H1 (cell line): ENCODE measurements at regions not wholly inside any gene's neighbourhood (a gene's known extent, or its start where the extent isn't known, plus 50 kb on each side); places are given as distances from the start of the nearest gene placed in this dataset.

Experiments used
- CTCF ChIA-PET: fragments of 300-600 bp; sonication (Branson Sonifier 250); formaldehyde crosslinking; loops from one replicate; lab custom pipeline; 2021; ENCODE audit not compliant: partially characterized antibody; lab: Charles Lee
- POLR2A ChIA-PET: fragments of 300-600 bp; sonication (Branson Sonifier 250); formaldehyde crosslinking; loops from one replicate; lab custom pipeline; 2021; ENCODE audit warnings: inconsistent platforms; ENCODE audit not compliant: partially characterized antibody; lab: Charles Lee
- DNase-seq, 2 experiments: peaks; one replicate each; pipeline versions ENCODE4 v3.0.0 to v3.0.0-alpha.2; 2010 to 2022; ENCODE audit warnings: low spot score in 2 of 2, low read depth in 1 of 2, mixed read lengths in 1 of 2
- FAIRE-seq: peaks from 2 replicates; lab custom pipeline; 2011; peaks lifted over from hg19 to GRCh38; lab: Jason Lieb, UNC
- H2AFZ ChIP-seq: 2 replicates; pipeline ENCODE4 v1.8.1; 2012; ENCODE audit warnings: low read length, inconsistent platforms
- H2AK5ac ChIP-seq: 2 replicates; pipeline ENCODE4 v1.6.1; 2013; ENCODE audit warnings: low read depth, low read length
- H2BK120ac ChIP-seq: replicated peaks from 2 replicates; pipeline ENCODE3; 2013; ENCODE audit warnings: low read depth, low read length, inconsistent platforms
- H2BK12ac ChIP-seq: 2 replicates; pipeline ENCODE4 v1.6.1; 2013; ENCODE audit warnings: low read depth, low read length
- H2BK15ac ChIP-seq: 2 replicates; pipeline ENCODE4 v1.6.1; 2013; ENCODE audit warnings: low read length
- H2BK20ac ChIP-seq: 2 replicates; pipeline ENCODE4 v1.6.1; 2013; ENCODE audit warnings: low read length
- H2BK5ac ChIP-seq: 2 replicates; pipeline ENCODE4 v1.6.1; 2013; ENCODE audit warnings: low read depth, low read length
- H3K14ac ChIP-seq: 2 replicates; pipeline ENCODE4 v1.6.1; 2013; ENCODE audit warnings: inconsistent platforms; ENCODE audit not compliant: insufficient read length
- H3K18ac ChIP-seq: 2 replicates; pipeline ENCODE4 v1.6.1; 2013; ENCODE audit warnings: low read length; ENCODE audit errors: extremely low read depth
- H3K23ac ChIP-seq: 2 replicates; pipeline ENCODE4 v1.6.1; 2013; ENCODE audit warnings: inconsistent platforms; ENCODE audit not compliant: insufficient read length
- H3K23me2 ChIP-seq: 2 replicates; pipeline ENCODE4 v1.6.1; 2013; ENCODE audit warnings: low read depth, low read length
- H3K27ac ChIP-seq: 2 replicates; pipeline ENCODE4 v1.6.1; 2011; ENCODE audit warnings: low read depth, low read length, inconsistent platforms
- H3K27me3 ChIP-seq, 4 experiments: replicated peaks in 1 of 4; 1 replicate in 1 of 4; 2 replicates in 3 of 4; pipeline versions ENCODE4 v1.6.1 to v1.8.1; 2011 to 2013; ENCODE audit warnings: low read length in 3 of 4, mild to moderate bottlenecking in 3 of 4, inconsistent platforms in 2 of 4, mixed read lengths in 2 of 4, moderate library complexity in 1 of 4; ENCODE audit not compliant: control insufficient read depth in 3 of 4, insufficient read depth in 3 of 4; ENCODE audit errors: extremely low read depth in 1 of 4
- H3K36me3 ChIP-seq, 4 experiments: 2 replicates each; pipeline versions ENCODE4 v1.6.1 to v1.8.1; 2011 to 2013; ENCODE audit warnings: mild to moderate bottlenecking in 4 of 4, low read length in 3 of 4, moderate library complexity in 2 of 4, control low read depth in 1 of 4, inconsistent platforms in 1 of 4; ENCODE audit not compliant: insufficient read depth in 4 of 4, control insufficient read depth in 2 of 4
- H3K4ac ChIP-seq: replicated peaks from 2 replicates; pipeline ENCODE3; 2013; ENCODE audit warnings: low read length, low read depth, mixed read lengths, inconsistent platforms; ENCODE audit not compliant: insufficient read length
- H3K4me1 ChIP-seq, 4 experiments: replicated peaks in 1 of 4; 1 replicate in 1 of 4; 2 replicates in 3 of 4; pipeline versions ENCODE4 v1.6.1 to v1.8.1; 2011 to 2013; ENCODE audit warnings: low read length in 3 of 4, inconsistent platforms in 2 of 4, mixed read lengths in 1 of 4; ENCODE audit not compliant: insufficient read depth in 4 of 4, control insufficient read depth in 3 of 4
- H3K4me2 ChIP-seq, 2 experiments: 2 replicates each; pipeline versions ENCODE4 v1.6.1 to v1.8.1; 2011 to 2013; ENCODE audit warnings: low read depth in 2 of 2, low read length in 2 of 2, control low read depth in 1 of 2, inconsistent platforms in 1 of 2, mild to moderate bottlenecking in 1 of 2; ENCODE audit not compliant: insufficient read depth in 1 of 2
- H3K4me3 ChIP-seq, 4 experiments: fragments of 200-600, 300-600 bp in 1 of 4; sonication (generic), shearing (Covaris generic), sonication (Bioruptor Twin) in 1 of 4; 2 replicates each; pipeline versions ENCODE4 v1.5.1 to v1.8.1; 2011 to 2016; ENCODE audit warnings: low read length in 4 of 4, low read depth in 3 of 4, control low read depth in 2 of 4, inconsistent platforms in 2 of 4, mild to moderate bottlenecking in 2 of 4, mixed read lengths in 1 of 4, moderate library complexity in 1 of 4; ENCODE audit not compliant: insufficient read depth in 2 of 4; ENCODE audit errors: extremely low read depth in 1 of 4
- H3K56ac ChIP-seq: replicated peaks from 2 replicates; pipeline ENCODE3; 2013; ENCODE audit warnings: low read depth, mild to moderate bottlenecking, mixed read lengths, low read length, inconsistent platforms; ENCODE audit not compliant: insufficient read length
- H3K79me1 ChIP-seq: 2 replicates; pipeline ENCODE4 v1.6.1; 2013; ENCODE audit warnings: low read depth, low read length, control low read depth
- H3K79me2 ChIP-seq, 2 experiments: 2 replicates each; pipeline versions ENCODE4 v1.6.1 to v1.8.1; 2012 to 2013; ENCODE audit warnings: low read length in 2 of 2, mild to moderate bottlenecking in 2 of 2, inconsistent platforms in 1 of 2; ENCODE audit not compliant: insufficient read depth in 2 of 2, control insufficient read depth in 1 of 2
- H3K9ac ChIP-seq, 4 experiments: replicated peaks in 1 of 4; 1 replicate in 1 of 4; 2 replicates in 3 of 4; pipeline versions ENCODE4 v1.6.1 to v1.8.1; 2011 to 2013; ENCODE audit warnings: low read depth in 3 of 4, low read length in 3 of 4, control low read depth in 2 of 4, mild to moderate bottlenecking in 2 of 4, moderate library complexity in 2 of 4, inconsistent platforms in 1 of 4; ENCODE audit errors: extremely low read depth in 1 of 4
- H3K9me3 ChIP-seq, 2 experiments: 2 replicates each; pipeline versions ENCODE4 v1.6.1 to v1.8.1; 2012 to 2013; ENCODE audit warnings: mild to moderate bottlenecking in 2 of 2, moderate library complexity in 2 of 2, control low read depth in 1 of 2, inconsistent platforms in 1 of 2, low read depth in 1 of 2, low read length in 1 of 2, mixed read lengths in 1 of 2; ENCODE audit not compliant: insufficient read depth in 2 of 2
- H4K20me1 ChIP-seq, 2 experiments: replicated peaks in 1 of 2; 2 replicates each; pipeline versions ENCODE3 to v1.8.1; 2011 to 2013; ENCODE audit warnings: inconsistent platforms in 2 of 2, low read length in 2 of 2, mild to moderate bottlenecking in 1 of 2; ENCODE audit not compliant: insufficient read depth in 2 of 2, control insufficient read depth in 1 of 2
- H4K5ac ChIP-seq: 2 replicates; pipeline ENCODE4 v1.6.1; 2013; ENCODE audit warnings: low read length, low read depth, mixed read lengths, inconsistent platforms; ENCODE audit not compliant: insufficient read length
- H4K8ac ChIP-seq: 2 replicates; pipeline ENCODE4 v1.8.0; 2013; ENCODE audit warnings: mild to moderate bottlenecking, moderate library complexity, low read length, inconsistent platforms; ENCODE audit not compliant: insufficient read depth; ENCODE audit errors: extremely low read depth
- H4K91ac ChIP-seq: replicated peaks from 2 replicates; pipeline ENCODE3; 2013; ENCODE audit warnings: low read length, mixed read lengths, inconsistent platforms; ENCODE audit not compliant: insufficient read length
- ASH2L ChIP-seq: fragments of 200-600, 300-600 bp; sonication (generic); IDR thresholded peaks from one replicate; pipeline ENCODE4 v1.7.1; 2017; ENCODE audit warnings: low read length
- GTF2F1 ChIP-seq: IDR thresholded peaks from 2 replicates; pipeline ENCODE4 v1.6.1; 2012; ENCODE audit warnings: low read depth, low read length, improper control_type of control experiment, borderline replicate concordance
- JUN ChIP-seq: IDR thresholded peaks from 2 replicates; pipeline ENCODE4 v1.6.1; 2011; ENCODE audit warnings: low read depth, mild to moderate bottlenecking, improper control_type of control experiment, low read length
- POU5F1 ChIP-seq: IDR thresholded peaks from 2 replicates; pipeline ENCODE4 v1.6.1; 2011; ENCODE audit warnings: low read depth, mild to moderate bottlenecking, low read length, moderate library complexity
- WGBS, 2 experiments: shearing (Covaris generic) in 1 of 2; methylation state at CpG; one replicate each; pipeline versions ENCODE4 v1.1.6 to v1.1.7; 2013 to 2015; ENCODE audit warnings: low lambda C conversion rate in 2 of 2, mixed read lengths in 2 of 2, inconsistent platforms in 1 of 2, low coverage in 1 of 2, missing lambda C conversion rate in 1 of 2; ENCODE audit not compliant: insufficient replicate concordance in 2 of 2, insufficient coverage in 1 of 2, insufficient read length in 1 of 2; ENCODE audit errors: extremely low coverage in 1 of 2, missing lambda C conversion rate in 1 of 2; 5-methylcytosine and 5-hydroxymethylcytosine counted together

DNA sequence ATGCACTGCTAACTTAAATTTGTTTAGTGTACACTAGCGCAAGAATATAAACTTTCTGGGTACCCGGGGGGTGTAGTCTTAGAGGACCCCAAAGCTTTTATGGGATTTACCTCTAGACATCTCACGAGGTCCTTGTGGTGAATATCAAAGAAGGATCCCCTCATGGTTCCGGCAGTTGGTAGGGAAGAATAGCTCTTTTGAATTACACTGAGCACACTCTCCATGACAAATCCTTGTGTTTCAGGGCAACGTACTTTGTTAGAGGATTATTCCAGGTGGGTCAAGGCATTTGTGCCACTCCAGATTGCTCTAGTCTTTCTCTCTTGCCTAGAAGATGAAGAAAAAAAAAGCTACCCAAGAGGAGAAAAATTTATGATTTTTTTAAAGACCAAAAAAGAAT, 387.6 kb downstream of the PDHA2 start:
- Histone ChIP-seq H3K4ac (no peak overlapping the region), H4K5ac (no peak overlapping the region), H4K91ac (no peak overlapping the region), H3K4me2 (no peak overlapping the region), H3K23ac (no peak overlapping the region), H3K79me1 (no peaks in the 10 kb centered on the region), H2BK120ac (no peak overlapping the region), H3K4me3 (no peak overlapping the region; a peak in 1 of 8 replicates), H2AFZ (no peak overlapping the region), H2BK20ac (no peak overlapping the region), H3K27ac (no peak overlapping the region), H3K9ac (no peak overlapping the region), H2BK12ac (no peak overlapping the region), H3K4me1 (no peaks in the 10 kb centered on the region; a peak in 2 of 7 replicates), H3K18ac (no peak overlapping the region), H4K20me1 (no peaks in the 10 kb centered on the region), H3K36me3 (peaks cover 0 to 3% (median 0%) of the 10 kb centered on the region in 4 experiments; a peak in 1 of 8 replicates), H2BK15ac (no peak overlapping the region), H2AK5ac (no peak overlapping the region), H3K9me3 (peaks cover 0 to 4% of the 10 kb centered on the region in 2 experiments; a peak in 2 of 4 replicates), H3K79me2 (no peaks in the 10 kb centered on the region), H3K23me2 (no peaks in the 10 kb centered on the region), H3K56ac (no peak overlapping the region), H3K14ac (no peak overlapping the region), H3K27me3 (no peaks in the 10 kb centered on the region), H4K8ac (no peak overlapping the region), H2BK5ac (no peak overlapping the region)
- TF ChIP-seq POU5F1 (peak; percentile 60; the same call in 1 of the 2 replicates), ASH2L (no peak), JUN (no peak), GTF2F1 (no peak)
- ChIA-PET CTCF (no interaction called here), POLR2A (no interaction called here)
- peak in 1 of 2 experiments; percentile 21 for DNase-seq
- FAIRE-seq = no peak
- 69% methylated on average over 5 of the region's 5 CpGs; no CpG with 5 or more reads in 1 of the 2 experiments for WGBS, 2 experiments
